Tongue (tissue), 1 donor: ENCODE measurements at regions not wholly inside any gene's neighbourhood (a gene's known extent, or its start where the extent isn't known, plus 50 kb on each side); places are given as distances from the start of the nearest gene placed in this dataset.

Source experiments
- DNase-seq: peaks from one replicate; pipeline ENCODE4 v3.0.0-alpha.2; 2015

DNA sequence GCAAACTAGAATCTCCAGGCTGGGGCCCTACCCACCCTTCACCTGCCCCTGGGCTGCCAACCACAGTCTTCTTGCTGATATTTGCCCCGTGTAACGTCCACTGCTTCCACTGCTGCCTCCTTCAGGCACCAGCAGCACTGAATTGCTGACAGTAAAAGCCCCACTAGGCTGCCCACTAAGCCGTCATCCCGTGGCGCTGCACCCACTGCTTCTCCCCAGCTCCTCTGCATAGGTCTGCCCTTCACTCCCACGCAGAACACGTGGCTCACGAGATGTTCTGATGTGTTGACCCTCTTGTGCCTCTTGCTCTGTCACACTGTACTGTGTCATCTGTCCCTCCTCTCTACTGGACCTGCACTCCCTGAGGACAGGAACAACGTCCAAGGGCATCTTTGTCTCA, 86.3 kb upstream of the HIVEP1 start:
- no peak for DNase-seq

- DNase-seq, result peak; percentile 21
These were observed 88.5 kb upstream of the HIVEP1 start for GRCh38 chr6:11923621-11924020.

DNA sequence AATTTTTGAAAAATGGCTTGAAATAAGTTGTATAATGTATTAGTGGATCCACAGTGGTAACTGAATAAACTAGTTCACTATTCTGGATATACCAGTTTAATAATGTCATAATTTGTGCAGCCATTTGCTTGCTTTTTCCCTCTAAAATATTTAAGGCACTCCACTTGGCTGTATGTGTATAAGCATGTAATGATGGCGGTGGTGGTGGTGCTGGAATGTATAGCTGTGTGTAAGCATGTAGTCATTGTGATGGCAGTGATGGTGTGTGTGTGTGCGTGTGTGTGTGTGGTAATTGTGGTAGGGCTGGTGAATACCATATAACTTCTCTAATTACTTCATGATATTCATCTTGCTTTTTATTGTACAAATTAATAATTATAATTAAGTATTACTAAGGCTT, 89.2 kb upstream of the HIVEP1 start:
- DNase-seq, result no peak

DNA sequence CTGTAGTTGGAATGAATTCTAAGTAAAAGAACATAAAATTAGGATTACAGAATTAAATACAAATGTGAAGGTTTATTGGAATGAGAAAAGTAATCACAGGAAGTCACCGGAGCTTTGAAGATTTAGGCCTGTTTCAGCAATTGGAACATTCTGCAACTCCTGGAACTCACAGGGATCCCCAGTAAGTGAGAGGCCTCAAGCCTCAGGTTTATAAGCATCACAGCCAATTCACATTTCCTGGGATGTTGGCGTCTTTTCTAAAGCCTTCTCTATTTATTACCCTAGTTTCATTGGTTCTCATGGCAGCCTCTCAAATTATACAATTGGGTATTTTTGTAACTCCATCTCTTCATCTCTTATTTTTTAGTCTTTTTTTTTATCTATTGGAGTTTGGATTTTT, 90.4 kb upstream of the HIVEP1 start:
- peak; percentile 45 for DNase-seq

DNA sequence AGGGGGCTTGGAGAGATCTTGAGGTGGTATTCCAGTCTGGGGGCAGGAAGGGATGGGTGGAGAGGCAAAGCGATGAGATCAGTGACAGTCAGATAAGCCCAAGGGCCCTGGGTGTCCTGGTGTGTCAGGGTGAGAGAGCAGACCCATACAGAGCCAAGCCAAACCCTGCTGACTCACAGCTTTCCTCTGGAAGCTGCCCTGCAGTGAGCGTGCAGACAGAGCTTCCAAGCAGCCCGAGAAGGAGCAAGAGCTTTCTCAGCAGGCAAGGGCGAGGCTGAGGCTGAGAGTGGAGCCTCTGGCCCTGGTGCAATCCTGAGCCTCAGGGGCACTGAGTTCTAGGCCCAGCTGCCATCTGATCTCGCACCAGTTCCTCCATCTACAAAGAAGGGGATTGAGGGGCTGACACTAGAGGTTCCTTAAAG, 91.1 kb upstream of the HIVEP1 start:
- DNase-seq, result peak; percentile 35

DNA sequence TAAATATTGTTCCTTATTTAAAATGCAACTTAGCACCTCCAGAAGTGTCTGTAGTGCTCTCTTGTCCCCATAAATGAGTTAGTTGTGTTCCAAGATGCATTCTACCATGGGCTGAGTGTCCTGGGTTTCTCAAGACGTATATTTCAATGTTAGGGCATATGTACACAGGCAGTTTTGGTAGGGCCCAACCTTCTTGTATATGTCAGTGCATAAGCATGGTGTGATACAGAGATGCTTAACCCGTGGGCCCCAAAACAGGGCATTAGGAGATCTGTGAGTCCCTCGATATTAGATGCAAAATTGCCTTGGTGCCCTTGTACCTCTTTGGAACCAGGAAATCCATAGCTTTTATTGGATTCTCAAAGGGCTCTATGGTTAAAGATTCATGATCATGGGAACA, 91.5 kb upstream of the HIVEP1 start:
- DNase-seq, result no peak

GRCh38 chr6:11919771-11920440, 92.2 kb upstream of the HIVEP1 start:
- no peak for DNase-seq

DNA sequence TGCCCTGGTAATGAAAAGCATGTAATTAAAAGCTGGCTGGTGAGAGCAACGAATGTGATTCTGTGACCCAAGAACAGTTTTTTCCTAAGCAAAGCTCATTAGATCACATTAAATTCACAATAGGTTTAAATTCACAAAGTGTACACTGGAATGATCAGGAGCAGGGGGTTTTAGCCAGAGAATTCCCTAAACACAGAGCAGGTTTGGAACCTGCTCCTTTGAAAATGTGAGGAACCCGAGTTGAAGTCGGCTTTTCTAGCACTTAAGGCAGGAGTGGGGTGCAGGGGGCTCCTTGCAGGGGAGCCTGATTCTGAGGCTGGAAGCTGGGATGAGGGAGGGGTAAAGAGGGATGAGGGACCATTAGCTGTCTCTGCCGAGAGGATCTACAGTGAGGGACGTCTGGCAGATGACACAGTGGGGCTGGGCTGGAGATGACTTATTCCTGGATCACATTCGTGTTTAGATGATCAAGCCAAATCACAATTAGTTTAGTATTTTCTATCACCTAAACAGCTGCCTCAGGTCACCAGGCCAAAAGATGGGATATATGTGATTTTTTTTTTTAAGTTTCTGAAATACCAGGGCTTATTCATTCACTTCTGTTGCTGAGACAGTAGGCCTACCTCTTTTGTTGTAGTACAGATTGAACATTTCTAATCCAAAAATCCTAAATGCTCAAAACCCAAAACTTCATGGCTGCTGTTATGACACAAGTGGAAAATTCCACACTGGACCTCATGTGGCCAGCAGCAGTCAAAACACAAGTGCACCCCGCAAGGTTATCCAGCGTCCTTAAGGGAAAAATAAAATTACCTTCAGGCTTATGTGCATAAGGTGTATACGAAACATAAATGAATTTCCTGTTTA, 93.1 kb upstream of the HIVEP1 start:
- peak; percentile 52 for DNase-seq

DNA sequence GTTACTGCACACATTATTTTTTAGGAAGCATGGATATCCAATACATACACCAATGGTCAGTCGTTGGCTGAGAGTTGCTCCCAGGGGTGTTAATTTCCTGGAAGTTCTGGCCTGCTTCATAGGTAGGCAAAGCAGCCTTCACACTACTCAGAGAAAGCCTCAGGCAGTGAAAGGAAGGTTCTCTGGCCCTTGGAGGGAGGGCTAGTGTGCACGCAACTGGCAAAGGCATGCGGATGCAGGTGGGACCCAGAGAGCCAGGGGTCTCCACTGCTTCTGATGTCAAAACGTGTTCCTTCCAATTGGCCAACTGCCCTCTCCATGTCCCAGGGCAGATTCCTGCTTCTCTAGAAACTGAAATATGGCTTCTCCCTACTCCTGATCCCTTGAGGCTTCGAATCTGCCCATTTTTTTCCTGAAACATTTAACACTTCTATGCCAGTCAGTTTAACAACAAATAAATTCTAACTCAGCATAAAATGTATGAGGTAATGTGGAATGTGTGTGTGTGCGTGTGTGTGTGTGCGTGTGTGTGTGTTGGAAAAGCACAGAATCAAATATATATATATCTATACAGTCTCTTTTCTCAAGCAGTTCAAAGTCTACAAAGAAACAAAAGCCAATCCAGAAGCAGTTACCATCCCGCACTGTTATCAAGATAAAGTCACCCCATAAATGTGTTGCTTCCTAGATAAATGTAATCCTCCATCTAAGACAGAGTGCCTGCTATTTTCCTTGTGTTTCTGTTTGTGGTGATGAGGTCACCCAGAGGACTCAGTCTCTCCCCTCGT, 94.0 kb upstream of the HIVEP1 start:
- DNase-seq, result peak; percentile 78

- DNase-seq, result no peak
These were observed 99.7 kb upstream of the HIVEP1 start for GRCh38 chr6:11912420-11912819.

- no peak for DNase-seq
These were observed 100.6 kb upstream of the HIVEP1 start for GRCh38 chr6:11911538-11911937.

GRCh38 chr6:11909696-11910132, 102.4 kb upstream of the HIVEP1 start:
- no peak for DNase-seq

DNA sequence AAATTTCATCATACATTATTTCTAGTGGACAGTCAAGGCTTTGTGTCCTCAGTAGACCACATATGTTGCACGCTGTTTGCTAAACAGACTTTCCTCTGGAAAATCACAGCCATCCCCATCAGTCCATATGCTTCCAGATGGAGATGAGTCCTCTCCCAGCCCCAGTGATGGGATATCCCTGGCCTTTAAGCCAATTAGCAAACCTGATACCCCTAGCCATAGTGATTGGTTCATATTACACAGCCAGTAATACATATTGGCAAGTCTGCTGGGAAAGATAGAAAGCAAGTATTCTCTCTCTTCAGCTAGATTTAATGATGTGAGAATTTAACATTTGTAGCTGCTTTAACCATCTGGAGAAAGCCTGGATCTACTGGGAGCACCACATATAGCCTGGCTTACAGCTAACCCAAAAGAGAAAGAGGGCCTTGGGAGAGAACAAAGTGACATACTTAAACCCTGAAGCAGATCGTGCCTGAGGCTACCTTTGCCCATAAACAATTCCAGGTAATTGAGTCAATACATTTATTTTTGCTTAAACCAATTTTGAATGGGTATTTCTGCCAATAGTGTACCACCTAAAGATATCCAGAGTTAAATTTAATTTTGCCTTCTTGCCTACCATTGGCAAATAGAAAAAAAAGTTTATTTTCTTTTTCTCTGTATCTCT, 103.5 kb upstream of the HIVEP1 start:
- DNase-seq, result peak; percentile 72

- no peak for DNase-seq
These were observed 108.5 kb upstream of the HIVEP1 start for GRCh38 chr6:11903645-11904044.

DNA sequence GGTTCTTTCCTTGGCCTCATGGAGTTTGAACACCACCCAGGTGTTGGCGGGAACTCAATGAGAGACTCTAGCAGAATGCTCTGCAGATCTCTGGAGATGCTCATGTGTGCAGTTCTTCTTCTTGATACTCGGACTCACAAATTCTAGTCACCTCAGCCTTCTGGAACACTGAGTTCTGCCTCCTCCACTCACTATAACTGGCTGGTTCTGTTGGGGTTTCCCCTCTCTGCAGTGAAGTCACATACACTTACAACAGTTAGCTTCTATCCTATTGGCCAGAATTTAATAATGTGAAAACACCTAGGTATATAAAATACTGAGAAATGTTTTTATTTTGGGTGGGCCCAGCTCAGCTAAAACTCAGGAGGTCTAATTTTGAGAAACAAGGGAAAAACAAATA, 109.6 kb upstream of the HIVEP1 start:
- DNase-seq, result no peak

DNA sequence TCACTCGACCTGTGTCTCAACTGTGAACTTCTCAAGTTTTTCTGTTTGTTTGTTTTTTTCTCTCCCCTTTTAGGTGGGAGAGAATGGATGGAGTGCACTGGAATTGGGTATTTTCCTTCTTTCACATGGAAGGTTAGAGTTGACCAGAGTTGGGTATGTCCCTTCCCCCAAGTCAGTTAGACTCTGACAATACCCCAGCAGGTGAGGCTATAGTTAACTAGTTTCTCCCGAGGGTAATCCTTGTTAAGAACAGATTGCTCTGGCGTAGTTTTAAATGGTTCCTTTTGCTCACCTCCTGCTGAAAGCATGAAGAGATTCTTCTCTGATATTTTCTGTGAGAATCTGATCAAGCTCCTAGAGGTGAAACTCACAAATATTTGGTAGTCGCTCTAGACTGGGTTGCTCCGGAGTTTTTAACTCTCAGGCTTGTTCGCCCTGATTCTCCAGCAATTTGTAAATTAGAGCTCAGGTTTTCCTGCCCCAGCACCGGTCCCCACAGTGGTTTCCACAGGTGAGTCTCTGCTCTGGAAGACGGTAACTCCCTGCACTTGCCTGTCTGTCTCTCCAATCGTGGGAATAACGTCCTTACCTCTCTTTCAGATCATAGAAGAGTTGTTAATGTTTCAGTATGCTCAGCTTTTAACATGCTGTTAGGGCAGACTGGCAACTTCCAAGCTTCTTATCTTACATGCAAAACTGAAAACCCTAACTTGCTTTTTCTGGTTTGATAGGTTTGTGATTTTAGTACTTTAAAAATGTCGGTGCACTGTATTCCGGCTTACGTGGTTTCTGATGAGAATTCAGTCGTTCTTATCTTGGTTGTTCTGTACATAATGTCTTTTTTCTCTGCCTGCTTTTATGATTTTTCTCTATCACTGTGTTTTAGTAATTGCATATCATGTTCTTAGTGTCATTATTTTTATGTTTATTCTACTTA, 111.2 kb upstream of the HIVEP1 start:
- no peak for DNase-seq

- DNase-seq, result no peak
These were observed 112.5 kb upstream of the HIVEP1 start for GRCh38 chr6:11899645-11900044.

DNA sequence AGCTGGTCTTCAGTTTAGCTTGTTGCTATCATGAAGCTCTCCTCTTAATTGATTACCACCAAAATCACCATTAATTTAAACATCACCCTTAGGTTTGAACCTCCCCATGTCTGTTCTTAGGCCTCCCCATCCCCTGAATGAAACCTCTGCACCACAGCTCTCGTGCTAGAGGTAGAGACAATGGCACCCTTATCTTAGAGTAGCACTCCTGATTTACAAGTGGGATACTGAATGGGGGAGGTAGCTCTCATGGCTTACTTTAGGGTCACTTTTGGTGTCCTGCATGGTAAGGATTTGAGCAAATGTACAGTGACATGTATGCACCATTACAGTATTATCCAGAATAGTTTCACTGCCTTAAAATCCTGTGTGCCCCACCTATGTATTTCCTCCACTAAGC, 115.6 kb upstream of the ADTRP start:
- no peak for DNase-seq

GRCh38 chr6:11891547-11891946, 112.9 kb upstream of the ADTRP start:
- DNase-seq, result no peak

- DNase-seq, result no peak
These were observed 112.2 kb upstream of the ADTRP start for GRCh38 chr6:11890849-11891248.

GRCh38 chr6:11890209-11890608, 111.6 kb upstream of the ADTRP start:
- DNase-seq, result no peak
